ENCODE measurements at regions not wholly inside any gene's neighbourhood (a gene's known extent, or its start where the extent isn't known, plus 50 kb on each side); places are given as distances from the start of the nearest gene placed in this dataset.

DNA sequence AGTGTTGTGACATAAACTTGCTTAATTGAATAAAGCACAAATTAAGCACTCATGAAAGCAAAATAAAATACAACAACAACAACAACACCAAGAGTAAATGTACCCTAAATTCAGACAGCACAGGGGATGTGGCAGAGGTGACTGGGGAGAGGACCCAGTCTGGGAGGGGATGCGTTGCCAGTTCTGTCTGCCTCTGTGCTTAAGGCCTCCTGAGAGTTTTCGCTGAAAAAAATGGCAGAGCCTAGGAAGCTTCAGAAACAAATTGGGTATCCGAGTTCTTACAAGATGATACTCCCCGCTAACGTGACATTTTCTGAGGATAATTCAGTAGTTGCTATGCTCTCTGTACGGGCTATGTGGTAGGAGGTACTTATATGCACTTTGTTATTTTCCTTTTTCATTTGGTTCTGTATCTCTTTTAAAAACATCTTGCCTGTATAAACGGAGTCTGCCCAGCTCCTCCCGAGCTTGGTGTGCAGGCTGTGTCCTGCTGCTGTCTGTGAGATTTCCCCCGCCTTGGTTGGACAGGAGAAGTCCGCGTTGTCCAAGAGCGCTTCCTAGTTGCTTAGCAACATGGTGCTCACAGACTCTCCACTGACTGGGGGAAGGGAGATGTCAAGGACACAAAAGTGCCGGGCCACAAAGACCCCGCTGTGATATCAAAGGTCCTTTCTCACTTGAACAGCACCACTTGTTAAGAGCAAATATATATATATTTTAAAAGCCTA lies 134.2 kb upstream of the CPHXL start:
- no peaks in the 10 kb centered on the region for H3K27me3 ChIP-seq (ENCODE audit: control insufficient read depth, insufficient read depth, low read length)
- intact Hi-C loops (cut with micrococcal nuclease; ENCODE audit: unreplicated experiment) (no loop called here), in situ Hi-C loops (cut with HindIII; ENCODE audit: low pct_unique_long_range_greater_than_20kb, low sequenced_read_pairs) (no loop called here)
- H3K27ac ChIP-seq (ENCODE audit: low read length): no peak overlapping the region
- BruUV-seq (replicated peaks): no TSS peak
- DNase-seq (ENCODE audit: low read depth, low spot score) (no peak), ATAC-seq (no peak)
- no peaks in the 10 kb centered on the region for H3K4me1 ChIP-seq (ENCODE audit: control insufficient read depth, insufficient read depth, low read length)
- CTCF ChIA-PET: no interaction called here
- POLR2A ChIA-PET: no interaction called here
- H3K36me3 ChIP-seq (ENCODE audit: control insufficient read depth, insufficient read depth, low read length): no peaks in the 10 kb centered on the region
- H3K9me3 ChIP-seq (ENCODE audit: control insufficient read depth, insufficient read depth, low read depth, low read length): no peaks in the 10 kb centered on the region
- H3K4me3 ChIP-seq (ENCODE audit: low read depth in 2 of 2, low read length in 2 of 2): no peak overlapping the region
- TF ChIP-seq TCF7L2 (IDR thresholded peaks at IDR 0.05; ENCODE audit: low read depth, low read length) (no peak), POLR2AphosphoS5 (IDR thresholded peaks at IDR 0.05; ENCODE audit: low read depth, low read length) (no peak), SIN3A (IDR thresholded peaks at IDR 0.05; ENCODE audit: borderline replicate concordance, insufficient read depth, low read depth, low read length) (no peak), REST (IDR thresholded peaks at IDR 0.05; ENCODE audit: insufficient read depth in 1 of 2, low read depth in 2 of 2, low read length in 1 of 2) (no peak)
- TF ChIP-seq, protein P1, sequence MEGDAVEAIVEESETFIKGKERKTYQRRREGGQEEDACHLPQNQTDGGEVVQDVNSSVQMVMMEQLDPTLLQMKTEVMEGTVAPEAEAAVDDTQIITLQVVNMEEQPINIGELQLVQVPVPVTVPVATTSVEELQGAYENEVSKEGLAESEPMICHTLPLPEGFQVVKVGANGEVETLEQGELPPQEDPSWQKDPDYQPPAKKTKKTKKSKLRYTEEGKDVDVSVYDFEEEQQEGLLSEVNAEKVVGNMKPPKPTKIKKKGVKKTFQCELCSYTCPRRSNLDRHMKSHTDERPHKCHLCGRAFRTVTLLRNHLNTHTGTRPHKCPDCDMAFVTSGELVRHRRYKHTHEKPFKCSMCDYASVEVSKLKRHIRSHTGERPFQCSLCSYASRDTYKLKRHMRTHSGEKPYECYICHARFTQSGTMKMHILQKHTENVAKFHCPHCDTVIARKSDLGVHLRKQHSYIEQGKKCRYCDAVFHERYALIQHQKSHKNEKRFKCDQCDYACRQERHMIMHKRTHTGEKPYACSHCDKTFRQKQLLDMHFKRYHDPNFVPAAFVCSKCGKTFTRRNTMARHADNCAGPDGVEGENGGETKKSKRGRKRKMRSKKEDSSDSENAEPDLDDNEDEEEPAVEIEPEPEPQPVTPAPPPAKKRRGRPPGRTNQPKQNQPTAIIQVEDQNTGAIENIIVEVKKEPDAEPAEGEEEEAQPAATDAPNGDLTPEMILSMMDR (IDR thresholded peaks at IDR 0.05): no peak

DNA sequence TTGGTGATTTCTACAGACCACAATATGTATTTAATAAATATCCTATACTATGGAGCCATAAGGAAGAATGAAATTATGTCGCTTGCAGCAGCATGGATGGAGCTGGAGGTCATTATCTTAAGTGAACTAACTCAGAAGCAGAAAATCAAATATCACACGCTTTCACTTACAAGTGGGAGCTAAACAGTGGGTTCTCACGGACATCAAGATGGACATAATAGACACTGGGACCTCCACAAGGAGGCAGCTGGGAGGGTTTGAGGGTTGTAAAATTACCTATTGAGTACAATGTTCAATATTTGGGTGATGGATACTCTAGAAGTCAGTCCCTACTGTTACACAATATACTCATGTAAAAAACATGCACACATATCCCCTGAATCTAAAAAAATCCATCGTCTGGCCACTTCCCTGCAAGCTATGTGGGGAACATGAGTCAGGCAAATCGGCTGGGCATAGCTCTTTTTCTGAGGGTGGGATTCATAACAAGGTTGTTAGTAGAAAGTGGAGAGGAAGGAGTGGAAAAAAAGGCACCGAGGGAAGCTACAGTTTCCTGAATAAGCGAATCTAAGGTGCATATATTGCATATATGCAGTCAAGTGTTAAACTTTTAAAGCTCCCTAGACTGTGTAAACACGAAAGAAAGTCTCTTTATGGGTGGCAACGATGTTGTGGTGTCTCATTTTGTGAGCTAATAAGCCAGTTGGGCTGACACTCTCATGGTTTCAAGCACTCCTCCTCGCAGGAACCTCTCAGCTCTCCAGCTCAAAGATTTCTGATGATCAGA lies 135.2 kb upstream of the CPHXL start:
- CTCF ChIA-PET: no interaction called here
- intact Hi-C loops (cut with micrococcal nuclease; ENCODE audit: unreplicated experiment): no loop called here
- BruUV-seq (replicated peaks): no TSS peak

More for the DNA sequence above, 135.2 kb upstream of the CPHXL start:
- Histone ChIP-seq H3K4me1 (ENCODE audit: control insufficient read depth, insufficient read depth, low read length) (no peaks in the 10 kb centered on the region), H3K27me3 (ENCODE audit: control insufficient read depth, insufficient read depth, low read length) (no peaks in the 10 kb centered on the region), H3K36me3 (ENCODE audit: control insufficient read depth, insufficient read depth, low read length) (no peaks in the 10 kb centered on the region), H3K27ac (ENCODE audit: low read length) (no peak overlapping the region), H3K4me3 (ENCODE audit: low read depth in 2 of 2, low read length in 2 of 2) (no peak overlapping the region), H3K9me3 (ENCODE audit: control insufficient read depth, insufficient read depth, low read depth, low read length) (no peaks in the 10 kb centered on the region)
- TF ChIP-seq SIN3A (IDR thresholded peaks at IDR 0.05; ENCODE audit: borderline replicate concordance, insufficient read depth, low read depth, low read length) (no peak), REST (IDR thresholded peaks at IDR 0.05; ENCODE audit: insufficient read depth in 1 of 2, low read depth in 2 of 2, low read length in 1 of 2) (no peak), TCF7L2 (IDR thresholded peaks at IDR 0.05; ENCODE audit: low read depth, low read length) (no peak), POLR2AphosphoS5 (IDR thresholded peaks at IDR 0.05; ENCODE audit: low read depth, low read length) (no peak)
- TF ChIP-seq, protein P1 (IDR thresholded peaks at IDR 0.05): no peak
- DNase-seq (ENCODE audit: low read depth, low spot score): no peak
- ATAC-seq: no peak
- POLR2A ChIA-PET: interaction anchor here (0.5 kb wide), 1 partner anchor 788 kb away, joined by 8 read pairs; no protein-coding TSS in a partner anchor
- in situ Hi-C loops (cut with HindIII; ENCODE audit: low pct_unique_long_range_greater_than_20kb, low sequenced_read_pairs): no loop called here
